GM08714 (cell line): ENCODE measurements at regions not wholly inside any gene's neighbourhood (a gene's known extent, or its start where the extent isn't known, plus 50 kb on each side); places are given as distances from the start of the nearest gene placed in this dataset.

Experiments
- H3K4me3 ChIP-seq: fragments of 200-500 bp; sonication (Bioruptor generic); 2 replicates; pipeline ENCODE4 v1.5.1; 2014; ENCODE audit warnings: mild to moderate bottlenecking, low read length, inconsistent platforms
- ZNF274 ChIP-seq: IDR thresholded peaks from 2 replicates; pipeline ENCODE4 v1.6.1; 2012; ENCODE audit warnings: mild to moderate bottlenecking, low read depth, low read length

GRCh38 chr16:72286936-72287620 is 115.1 kb upstream of the PMFBP1 start:
- no peak for TF ChIP-seq ZNF274

GRCh38 chr16:72285728-72286127 is 113.8 kb upstream of the PMFBP1 start:
- TF ChIP-seq ZNF274, result no peak
- no peak overlapping the region for H3K4me3 ChIP-seq

More at GRCh38 chr16:72286936-72287620, 115.1 kb upstream of the PMFBP1 start:
- H3K4me3 ChIP-seq, result no peak overlapping the region

- TF ChIP-seq ZNF274, result no peak
- H3K4me3 ChIP-seq, result no peak overlapping the region
These were observed 113.4 kb upstream of the PMFBP1 start for GRCh38 chr16:72285324-72285723.

GRCh38 chr16:72284042-72284789 is 112.3 kb upstream of the PMFBP1 start:
- no peak overlapping the region for H3K4me3 ChIP-seq
- TF ChIP-seq ZNF274, result no peak

GRCh38 chr16:72282362-72282761 is 110.4 kb upstream of the PMFBP1 start:
- no peak for TF ChIP-seq ZNF274
- H3K4me3 ChIP-seq, result no peak overlapping the region

- H3K4me3 ChIP-seq, result no peak overlapping the region
These were observed 106.3 kb upstream of the PMFBP1 start for GRCh38 chr16:72278301-72278700.

GRCh38 chr16:72277749-72278148 is 105.8 kb upstream of the PMFBP1 start:
- no peak for TF ChIP-seq ZNF274

More at GRCh38 chr16:72278301-72278700, 106.3 kb upstream of the PMFBP1 start:
- TF ChIP-seq ZNF274, result no peak

GRCh38 chr16:72271699-72272240 is 99.8 kb upstream of the PMFBP1 start:
- H3K4me3 ChIP-seq, result no peak overlapping the region
- TF ChIP-seq ZNF274, result no peak

More at GRCh38 chr16:72277749-72278148, 105.8 kb upstream of the PMFBP1 start:
- H3K4me3 ChIP-seq, result no peak overlapping the region

GRCh38 chr16:72270531-72270930 is 98.6 kb upstream of the PMFBP1 start:
- no peak for TF ChIP-seq ZNF274
- no peak overlapping the region for H3K4me3 ChIP-seq

GRCh38 chr16:72266836-72267235 is 94.9 kb upstream of the PMFBP1 start:
- no peak for TF ChIP-seq ZNF274
- H3K4me3 ChIP-seq, result no peak overlapping the region

GRCh38 chr16:72264771-72265170 is 92.8 kb upstream of the PMFBP1 start:
- no peak for TF ChIP-seq ZNF274
- H3K4me3 ChIP-seq, result no peak overlapping the region

GRCh38 chr16:72262711-72263110 is 90.8 kb upstream of the PMFBP1 start:
- no peak for TF ChIP-seq ZNF274
- no peak overlapping the region for H3K4me3 ChIP-seq

- no peak for TF ChIP-seq ZNF274
- H3K4me3 ChIP-seq, result no peak overlapping the region
These were observed 89.2 kb upstream of the PMFBP1 start for GRCh38 chr16:72261127-72261526.

GRCh38 chr16:72256398-72257066 is 84.6 kb upstream of the PMFBP1 start:
- no peak overlapping the region for H3K4me3 ChIP-seq
- no peak for TF ChIP-seq ZNF274
